ENCODE measurements at regions not wholly inside any gene's neighbourhood (a gene's known extent, or its start where the extent isn't known, plus 50 kb on each side); places are given as distances from the start of the nearest gene placed in this dataset.

- no peaks in the 10 kb centered on the region for H3K36me3 ChIP-seq (ENCODE audit: control insufficient read depth in 4 of 4, insufficient read depth in 3 of 4, low read depth in 1 of 4, low read length in 3 of 4)
- DNase-seq (ENCODE audit: low spot score) = no peak
- H3K27me3 ChIP-seq (ENCODE audit: control insufficient read depth in 4 of 4, insufficient read depth in 4 of 4, low read length in 3 of 4) = no peaks in the 10 kb centered on the region
- no peak for TF ChIP-seq YY1 (IDR thresholded peaks at IDR 0.05)
- no peak for TF ChIP-seq SP1 (IDR thresholded peaks at IDR 0.05)
- H3K9ac ChIP-seq (ENCODE audit: low read depth in 1 of 2, low read length in 2 of 2) = no peak overlapping the region
- peaks cover 0 to 3% (median 0%) of the 10 kb centered on the region in 4 donors for H3K9me3 ChIP-seq (ENCODE audit: control insufficient read depth in 4 of 4, low read length in 3 of 4)
- H3K4me1 ChIP-seq (ENCODE audit: control insufficient read depth in 4 of 4, insufficient read depth in 4 of 4, low read length in 3 of 4) = peaks cover 0 to 4% (median 0%) of the 10 kb centered on the region in 4 donors
- no peak overlapping the region for H3K4me3 ChIP-seq (ENCODE audit: low read depth in 1 of 3, low read length in 3 of 3)
- no peak overlapping the region for H3K27ac ChIP-seq (ENCODE audit: low read depth in 1 of 2, low read length in 2 of 2)
- WGBS = 90% methylated on average over 2 of the region's 2 CpGs
Measured at GRCh38 chr17:17424552-17424951, 52.2 kb upstream of the MED9 start.

- no peak for DNase-seq (ENCODE audit: low spot score)
- H3K27ac ChIP-seq (ENCODE audit: low read depth in 1 of 2, low read length in 2 of 2) = no peak overlapping the region
- H3K27me3 ChIP-seq (ENCODE audit: control insufficient read depth in 4 of 4, insufficient read depth in 4 of 4, low read length in 3 of 4) = no peaks in the 10 kb centered on the region
- TF ChIP-seq JUND (IDR thresholded peaks at IDR 0.05) (no peak), REST (IDR thresholded peaks at IDR 0.05) (no peak), YY1 (IDR thresholded peaks at IDR 0.05) (no peak), ATF3 (IDR thresholded peaks at IDR 0.05) (no peak), SP1 (IDR thresholded peaks at IDR 0.05) (no peak), TAF1 (conservative IDR thresholded peaks at IDR 0.05) (no peak), NR2F2 (IDR thresholded peaks at IDR 0.05) (no peak), MAX (IDR thresholded peaks at IDR 0.05) (no peak), ZBTB33 (IDR thresholded peaks at IDR 0.05) (no peak), GABPA (IDR thresholded peaks at IDR 0.05 in 1 of 2, conservative IDR thresholded peaks at IDR 0.05 in 1 of 2) (no peak), CTCF (IDR thresholded peaks at IDR 0.05; ENCODE audit: low read depth, low read length, missing input control) (no peak), EGR1 (IDR thresholded peaks at IDR 0.05; ENCODE audit: low read depth in 2 of 2) (no peak)
- peaks cover 0 to 4% (median 0%) of the 10 kb centered on the region in 4 donors for H3K4me1 ChIP-seq (ENCODE audit: control insufficient read depth in 4 of 4, insufficient read depth in 4 of 4, low read length in 3 of 4)
- H3K9ac ChIP-seq (ENCODE audit: low read depth in 1 of 2, low read length in 2 of 2) = no peak overlapping the region
- peaks cover 0 to 3% (median 0%) of the 10 kb centered on the region in 4 donors for H3K9me3 ChIP-seq (ENCODE audit: control insufficient read depth in 4 of 4, low read length in 3 of 4)
- H3K36me3 ChIP-seq (ENCODE audit: control insufficient read depth in 4 of 4, insufficient read depth in 3 of 4, low read depth in 1 of 4, low read length in 3 of 4) = no peaks in the 10 kb centered on the region
- 98% methylated on average over 7 of the region's 7 CpGs for WGBS
- H3K4me3 ChIP-seq (ENCODE audit: low read depth in 1 of 3, low read length in 3 of 3) = no peak overlapping the region
Measured at GRCh38 chr17:17425005-17425404, 51.8 kb upstream of the MED9 start.
